ENCODE measurements at regions not wholly inside any gene's neighbourhood (a gene's known extent, or its start where the extent isn't known, plus 50 kb on each side); places are given as distances from the start of the nearest gene placed in this dataset.

GRCh38 chr17:72579990-72580320 lies 459.1 kb downstream of the SOX9 start:
- TF ChIP-seq CTCF (IDR thresholded peaks at IDR 0.05) (no peak), CHD2 (IDR thresholded peaks at IDR 0.05; ENCODE audit: low read length, partially characterized antibody) (no peak), MAX (IDR thresholded peaks at IDR 0.05) (no peak), REST (IDR thresholded peaks at IDR 0.05) (no peak), HDAC2 (IDR thresholded peaks at IDR 0.05) (no peak), RCOR1 (IDR thresholded peaks at IDR 0.05; ENCODE audit: low read depth, low read length) (no peak), NPAS2 (CRISPR knock-in tag; IDR thresholded peaks at IDR 0.05; ENCODE audit: borderline replicate concordance) (no peak), USF2 (IDR thresholded peaks at IDR 0.05) (no peak), RNF2 (IDR thresholded peaks at IDR 0.05; ENCODE audit: borderline replicate concordance, low read depth) (no peak), CBX8 (IDR thresholded peaks at IDR 0.05) (no peak), MAFK (IDR thresholded peaks at IDR 0.05; ENCODE audit: partially characterized antibody) (no peak), PHF8 (IDR thresholded peaks at IDR 0.05; ENCODE audit: borderline replicate concordance, low read depth) (no peak), POLR2A (IDR thresholded peaks at IDR 0.05; ENCODE audit: low read length) (no peak), TP53 (CRISPR knock-in tag; IDR thresholded peaks at IDR 0.05) (no peak)
